ENCODE measurements at regions not wholly inside any gene's neighbourhood (a gene's known extent, or its start where the extent isn't known, plus 50 kb on each side); places are given as distances from the start of the nearest gene placed in this dataset.

- Histone ChIP-seq H3K27me3 (no peaks in the 10 kb centered on the region), H3K36me3 (replicated peaks in 1 of 2) (no peaks in the 10 kb centered on the region), H3K9me3 (replicated peaks in 1 of 3) (no peaks in the 10 kb centered on the region), H3K27ac (no peak overlapping the region), H3K4me1 (replicated peaks in 1 of 2) (no peaks in the 10 kb centered on the region), H3K4me3 (no peak overlapping the region)
- intact Hi-C loops (cut with DNase I), result no loop called here
- no peak for DNase-seq
- no peak for TF ChIP-seq CTCF (IDR thresholded peaks at IDR 0.05)
- no peak for TF ChIP-seq POLR2A (IDR thresholded peaks at IDR 0.05)
- WGBS, 4 donors, result 43 to 63% (median 48%) methylated on average over 5 of the region's 5 CpGs
Observed at GRCh38 chr9:90271707-90272106, 370.9 kb downstream of the DIRAS2 start.

GRCh38 chr9:90274725-90275124 is 367.9 kb downstream of the DIRAS2 start:
- H3K4me1 ChIP-seq (replicated peaks in 1 of 2), result no peaks in the 10 kb centered on the region
- TF ChIP-seq POLR2A (IDR thresholded peaks at IDR 0.05) (no peak), CTCF (IDR thresholded peaks at IDR 0.05) (no peak)
- no peaks in the 10 kb centered on the region for H3K27me3 ChIP-seq
- 76 to 90% (median 78%) methylated on average over 4 of the region's 4 CpGs for WGBS, 4 donors
- H3K9me3 ChIP-seq (replicated peaks in 1 of 3), result no peaks in the 10 kb centered on the region
- H3K27ac ChIP-seq, result no peak overlapping the region
- intact Hi-C loops (cut with DNase I), result no loop called here
- no peaks in the 10 kb centered on the region for H3K36me3 ChIP-seq (replicated peaks in 1 of 2)
- DNase-seq, result no peak
- H3K4me3 ChIP-seq, result no peak overlapping the region

- peaks cover 0 to 6% of the 10 kb centered on the region in 2 donors for H3K4me1 ChIP-seq (replicated peaks in 1 of 2)
- no peak overlapping the region for H3K4me3 ChIP-seq
- no peaks in the 10 kb centered on the region for H3K9me3 ChIP-seq (replicated peaks in 1 of 3)
- no peak for DNase-seq
- no peak overlapping the region for H3K27ac ChIP-seq
- TF ChIP-seq CTCF (IDR thresholded peaks at IDR 0.05), result no peak
- no peak for TF ChIP-seq POLR2A (IDR thresholded peaks at IDR 0.05)
- no peaks in the 10 kb centered on the region for H3K27me3 ChIP-seq
- no peaks in the 10 kb centered on the region for H3K36me3 ChIP-seq (replicated peaks in 1 of 2)
- intact Hi-C loops (cut with DNase I), result no loop called here
- WGBS, 4 donors, result 80 to 92% (median 89%) methylated on average over 2 of the region's 2 CpGs
Observed at GRCh38 chr9:90285946-90286345, 356.7 kb downstream of the DIRAS2 start.

GRCh38 chr9:90287567-90288274 is 354.9 kb downstream of the DIRAS2 start:
- Histone ChIP-seq H3K27ac (no peak overlapping the region), H3K27me3 (no peaks in the 10 kb centered on the region), H3K4me3 (no peak overlapping the region), H3K9me3 (replicated peaks in 1 of 3) (no peaks in the 10 kb centered on the region), H3K36me3 (replicated peaks in 1 of 2) (no peaks in the 10 kb centered on the region), H3K4me1 (replicated peaks in 1 of 2) (peaks cover 0 to 6% of the 10 kb centered on the region in 2 donors)
- intact Hi-C loops (cut with DNase I), result no loop called here
- 59 to 67% (median 63%) methylated on average over 9 of the region's 9 CpGs for WGBS, 4 donors
- no peak for DNase-seq
- TF ChIP-seq POLR2A (IDR thresholded peaks at IDR 0.05), result no peak
- no peak for TF ChIP-seq CTCF (IDR thresholded peaks at IDR 0.05)
